IMR-90 (cell line): ENCODE measurements at regions not wholly inside any gene's neighbourhood (a gene's known extent, or its start where the extent isn't known, plus 50 kb on each side); places are given as distances from the start of the nearest gene placed in this dataset.

Experiments
- ATAC-seq: fragments of 200-7000 bp; cut with Tn5 transposase; 2 replicates; pipeline ENCODE4 v1.9.1; 2020; ENCODE audit warnings: low read depth, mild to moderate bottlenecking, moderate library complexity
- BruUV-seq: library from RNA; stranded (reverse); fragments of 400-500 nt; replicated peaks from 2 replicates; lab custom pipeline; 2021; lab: Mats Ljungman, UMichigan
- CTCF ChIA-PET: fragments of 300-600 bp; formaldehyde crosslinking; extraction: SDS; loops from one replicate; lab custom pipeline; 2021; ENCODE audit warnings: antibody characterized with exemption; lab: Yijun Ruan, JAX
- POLR2A ChIA-PET: fragments of 300-600 bp; sonication (Branson Sonifier 250); formaldehyde crosslinking; loops from one replicate; lab custom pipeline; 2022; ENCODE audit warnings: antibody characterized with exemption; ENCODE audit not compliant: unreplicated experiment; lab: Charles Lee
- DNase-seq: peaks from one replicate; pipeline ENCODE4 v3.0.0; 2013
- H2AFZ ChIP-seq: replicated peaks from 2 replicates; pipeline ENCODE3; 2013; ENCODE audit warnings: low read length, mild to moderate bottlenecking; ENCODE audit not compliant: poor library complexity
- H2AK5ac ChIP-seq: 2 replicates; pipeline ENCODE4 v1.6.1; 2013; ENCODE audit warnings: low read depth, low read length, inconsistent platforms
- H2AK9ac ChIP-seq: replicated peaks from 2 replicates; pipeline ENCODE3; 2013; ENCODE audit warnings: mild to moderate bottlenecking, low read depth, low read length, moderate library complexity; ENCODE audit not compliant: poor library complexity
- H2BK120ac ChIP-seq: 2 replicates; pipeline ENCODE4 v1.6.1; 2013; ENCODE audit warnings: low read depth, low read length, inconsistent platforms
- H2BK15ac ChIP-seq: 3 replicates; pipeline ENCODE4 v1.6.1; 2013; ENCODE audit warnings: low read depth, low read length, inconsistent platforms
- H2BK20ac ChIP-seq: 2 replicates; pipeline ENCODE4 v1.6.1; 2013; ENCODE audit warnings: low read depth, mild to moderate bottlenecking, inconsistent platforms, low read length, moderate library complexity
- H2BK5ac ChIP-seq: 2 replicates; pipeline ENCODE4 v1.6.1; 2013; ENCODE audit warnings: mild to moderate bottlenecking, low read depth, low read length, inconsistent platforms; ENCODE audit not compliant: poor library complexity, severe bottlenecking
- H3K14ac ChIP-seq: replicated peaks from 2 replicates; pipeline ENCODE4 v1.6.1; 2013; ENCODE audit warnings: low read depth, low read length, inconsistent platforms
- H3K18ac ChIP-seq: 2 replicates; pipeline ENCODE4 v1.6.1; 2013; ENCODE audit warnings: low read depth, low read length, control low read depth
- H3K23ac ChIP-seq: 2 replicates; pipeline ENCODE4 v1.6.1; 2013; ENCODE audit warnings: low read depth, low read length, inconsistent platforms
- H3K27ac ChIP-seq: 2 replicates; pipeline ENCODE4 v1.5.1; 2013; ENCODE audit warnings: mild to moderate bottlenecking, control low read depth, low read length; ENCODE audit not compliant: insufficient read depth
- H3K27me3 ChIP-seq: 2 replicates; pipeline ENCODE4 v1.6.1; 2013; ENCODE audit warnings: low read length; ENCODE audit not compliant: control insufficient read depth, insufficient read depth
- H3K36me3 ChIP-seq: 2 replicates; pipeline ENCODE4 v1.6.1; 2013; ENCODE audit warnings: low read length, mixed read lengths; ENCODE audit not compliant: control insufficient read depth, insufficient read depth
- H3K4ac ChIP-seq: 2 replicates; pipeline ENCODE4 v1.6.1; 2013; ENCODE audit warnings: low read depth, low read length, inconsistent platforms
- H3K4me1 ChIP-seq: 2 replicates; pipeline ENCODE4 v1.6.1; 2013; ENCODE audit warnings: low read length, mixed read lengths; ENCODE audit not compliant: control insufficient read depth, insufficient read depth
- H3K4me2 ChIP-seq: 2 replicates; pipeline ENCODE4 v1.6.1; 2013; ENCODE audit warnings: low read depth, mild to moderate bottlenecking, control low read depth, low read length, moderate library complexity
- H3K4me3 ChIP-seq: 2 replicates; pipeline ENCODE4 v1.5.1; 2013; ENCODE audit warnings: low read depth, mild to moderate bottlenecking, control low read depth, low read length, moderate library complexity; ENCODE audit not compliant: insufficient read depth
- H3K56ac ChIP-seq: 2 replicates; pipeline ENCODE4 v1.6.1; 2013; ENCODE audit warnings: low read length, inconsistent platforms; ENCODE audit not compliant: insufficient read depth; ENCODE audit errors: extremely low read depth
- H3K79me1 ChIP-seq, 2 experiments: 2 replicates each; pipeline ENCODE4 v1.6.1; 2013; ENCODE audit warnings: low read length in 2 of 2, inconsistent platforms in 1 of 2, low read depth in 1 of 2
- H3K9ac ChIP-seq: 2 replicates; pipeline ENCODE4 v1.6.1; 2013; ENCODE audit warnings: low read depth, low read length, control low read depth
- H3K9me1 ChIP-seq: 2 replicates; pipeline ENCODE4 v1.6.1; 2013; ENCODE audit warnings: low read length, inconsistent platforms; ENCODE audit not compliant: insufficient read depth
- H3K9me3 ChIP-seq: 2 replicates; pipeline ENCODE4 v1.6.1; 2013; ENCODE audit warnings: low read length; ENCODE audit not compliant: control insufficient read depth, insufficient read depth
- H4K20me1 ChIP-seq: 2 replicates; pipeline ENCODE4 v1.6.1; 2013; ENCODE audit warnings: low read length, inconsistent platforms; ENCODE audit not compliant: insufficient read depth
- H4K5ac ChIP-seq: 2 replicates; pipeline ENCODE4 v1.6.1; 2013; ENCODE audit warnings: mild to moderate bottlenecking, low read depth, low read length, control low read depth
- H4K8ac ChIP-seq, 2 experiments: 2 replicates each; pipeline ENCODE4 v1.6.1; 2013; ENCODE audit warnings: low read depth in 2 of 2, low read length in 2 of 2, control low read depth in 1 of 2, inconsistent platforms in 1 of 2
- H4K91ac ChIP-seq: 2 replicates; pipeline ENCODE4 v1.6.1; 2013; ENCODE audit warnings: low read depth, low read length, inconsistent platforms; ENCODE audit not compliant: insufficient read depth
- CEBPB ChIP-seq: IDR thresholded peaks from 2 replicates; pipeline ENCODE4 v1.6.1; 2012; ENCODE audit warnings: low read depth, low read length, improper control_type of control experiment
- MAZ ChIP-seq: IDR thresholded peaks from 2 replicates; pipeline ENCODE4 v1.6.1; 2012; ENCODE audit warnings: low read depth, mild to moderate bottlenecking, low read length, improper control_type of control experiment, moderate library complexity, borderline replicate concordance
- NFE2L2 ChIP-seq: fragments of 150-350 bp; IDR thresholded peaks from 2 replicates; pipeline ENCODE4 v1.6.1; 2016; ENCODE audit warnings: low read depth, mild to moderate bottlenecking, low read length
- RAD21 ChIP-seq: IDR thresholded peaks from 2 replicates; pipeline ENCODE4 v1.6.1; 2012; ENCODE audit warnings: low read length, improper control_type of control experiment
- SMC3 ChIP-seq: fragments of 150-350 bp; IDR thresholded peaks from 2 replicates; pipeline ENCODE4 v1.6.1; 2016; ENCODE audit warnings: low read depth, mild to moderate bottlenecking, antibody characterized with exemption, low read length, moderate library complexity
- USF2 ChIP-seq: fragments of 150-350 bp; IDR thresholded peaks from 2 replicates; pipeline ENCODE4 v1.6.1; 2017; ENCODE audit warnings: mild to moderate bottlenecking, antibody characterized with exemption, low read length, low read depth
- WGBS, 2 experiments: methylation state at CpG; one replicate each; pipeline versions ENCODE4 v1.1.5 to v1.1.7; 2013; ENCODE audit warnings: missing lambda C conversion rate in 2 of 2; ENCODE audit not compliant: insufficient read length in 1 of 2; ENCODE audit errors: extremely low coverage in 2 of 2; 5-methylcytosine and 5-hydroxymethylcytosine counted together
- dilution Hi-C: fragments of 300-500 bp; cut with HindIII; formaldehyde crosslinking; loops from one replicate; pipeline ENCODE4 v1.14.3; 2018; ENCODE audit warnings: low sequenced_read_pairs; ENCODE audit not compliant: unreplicated experiment
- in situ Hi-C: fragments of 300-500 bp; cut with MboI; formaldehyde crosslinking; loops from 3 replicates; pipeline ENCODE4 v1.14.3; 2019; ENCODE audit warnings: low sequenced_read_pairs, inconsistent platforms, mixed read lengths
- intact Hi-C: fragments of 100-400 bp; cut with micrococcal nuclease; formaldehyde crosslinking; loops from 2 replicates; pipeline ENCODE4 v1.10.0; 2022

GRCh38 chr3:70527026-70527425 lies 214.6 kb upstream of the MDFIC2 start:
- Histone ChIP-seq H3K14ac (no peak overlapping the region), H3K9me3 (no peaks in the 10 kb centered on the region), H2AK9ac (no peak overlapping the region), H2AFZ (no peak overlapping the region), H2AK5ac (no peak overlapping the region), H2BK15ac (no peak overlapping the region), H4K8ac (no peak overlapping the region), H3K18ac (no peak overlapping the region), H4K5ac (no peak overlapping the region), H4K20me1 (no peaks in the 10 kb centered on the region), H3K4me3 (no peak overlapping the region), H3K4me1 (no peaks in the 10 kb centered on the region), H3K27me3 (peaks cover 8% of the 10 kb centered on the region), H3K9ac (no peak overlapping the region), H3K9me1 (no peaks in the 10 kb centered on the region), H4K91ac (no peak overlapping the region), H2BK20ac (no peak overlapping the region), H3K79me1 (no peaks in the 10 kb centered on the region), H3K4me2 (no peak overlapping the region), H3K56ac (no peak overlapping the region), H3K4ac (no peak overlapping the region), H2BK120ac (no peak overlapping the region), H2BK5ac (no peak overlapping the region), H3K27ac (no peak overlapping the region), H3K23ac (no peak overlapping the region), H3K36me3 (no peaks in the 10 kb centered on the region)
- no TSS peak for BruUV-seq
- ChIA-PET CTCF (no interaction called here), POLR2A (interaction anchor here (0.7 kb wide), 1 partner anchor 1123 kb away, joined by 7 read pairs; no protein-coding TSS in a partner anchor)
- TF ChIP-seq USF2 = no peak
- TF ChIP-seq RAD21 = no peak
- no peak for TF ChIP-seq NFE2L2
- no peak for TF ChIP-seq MAZ
- TF ChIP-seq SMC3 = no peak
- TF ChIP-seq CEBPB = no peak
- no CpG with 5 or more reads among the region's 8 CpGs for WGBS, 2 experiments
- in situ Hi-C loops = no loop called here
- dilution Hi-C loops = no loop called here
- intact Hi-C loops = no loop called here
- ATAC-seq = no peak
- DNase-seq = peak; percentile 8
